Caco-2 (cell line): ENCODE measurements at regions not wholly inside any gene's neighbourhood (a gene's known extent, or its start where the extent isn't known, plus 50 kb on each side); places are given as distances from the start of the nearest gene placed in this dataset.

Experiments used
- BruUV-seq: library from RNA; stranded (reverse); fragments of 400-500 nt; replicated peaks from 2 replicates; lab custom pipeline; 2021; lab: Mats Ljungman, UMichigan
- CTCF ChIA-PET: fragments of 300-600 bp; sonication (Branson Sonifier 250); formaldehyde crosslinking; loops from one replicate; lab custom pipeline; 2022; ENCODE audit warnings: antibody characterized with exemption; lab: Charles Lee
- POLR2A ChIA-PET: fragments of 300-600 bp; sonication (Branson Sonifier 250); formaldehyde crosslinking; loops from one replicate; lab custom pipeline; 2022; ENCODE audit warnings: antibody characterized with exemption; lab: Charles Lee
- DNase-seq, 2 experiments: peaks; one replicate each; pipeline versions ENCODE4 v3.0.0 to v3.0.0-alpha.2; 2020 to 2022
- H3K27me3 ChIP-seq: replicated peaks from 2 replicates; pipeline ENCODE4 v1.6.0; 2011; ENCODE audit warnings: low read length; ENCODE audit not compliant: control insufficient read depth, insufficient read depth
- H3K36me3 ChIP-seq: 2 replicates; pipeline ENCODE4 v1.5.1; 2011; ENCODE audit warnings: low read length; ENCODE audit not compliant: control insufficient read depth, insufficient read depth
- H3K4me1 ChIP-seq: fragments of 250-450 bp; sonication (Bioruptor Pico); 2 replicates; pipeline ENCODE4 v1.5.1; 2020; ENCODE audit warnings: mild to moderate bottlenecking
- H3K4me3 ChIP-seq: 2 replicates; pipeline ENCODE4 v1.5.1; 2011; ENCODE audit warnings: low read depth, mild to moderate bottlenecking, control low read depth, low read length
- H3K9me3 ChIP-seq: fragments of 250-450 bp; sonication (Bioruptor Pico); 2 replicates; pipeline ENCODE4 v1.5.1; 2020; ENCODE audit warnings: mild to moderate bottlenecking, moderate library complexity
- H3K27ac Mint-ChIP-seq: one replicate; pipeline ENCODE4 v1.8.0; 2022; ENCODE audit warnings: mixed read lengths; ENCODE audit not compliant: unreplicated experiment
- H3K27me3 Mint-ChIP-seq: one replicate; pipeline ENCODE4 v1.8.0; 2022; ENCODE audit warnings: mixed read lengths; ENCODE audit not compliant: insufficient read depth, unreplicated experiment
- H3K36me3 Mint-ChIP-seq: one replicate; pipeline ENCODE4 v1.8.0; 2022; ENCODE audit warnings: mild to moderate bottlenecking, mixed read lengths; ENCODE audit not compliant: insufficient read depth, unreplicated experiment
- H3K4me1 Mint-ChIP-seq: one replicate; pipeline ENCODE4 v1.8.0; 2022; ENCODE audit warnings: low read depth, mixed read lengths; ENCODE audit not compliant: unreplicated experiment
- H3K4me3 Mint-ChIP-seq: one replicate; pipeline ENCODE4 v1.8.0; 2022; ENCODE audit warnings: mild to moderate bottlenecking, moderate library complexity, mixed read lengths; ENCODE audit not compliant: unreplicated experiment
- H3K9me3 Mint-ChIP-seq: one replicate; pipeline ENCODE4 v1.8.0; 2022; ENCODE audit warnings: mixed read lengths; ENCODE audit not compliant: unreplicated experiment
- CTCF ChIP-seq, 2 experiments: fragments of 200-600 bp in 1 of 2; IDR thresholded peaks; 1 replicate in 1 of 2; 2 replicates in 1 of 2; pipeline versions ENCODE4 v1.5.1 to v1.8.0; 2011 to 2022; ENCODE audit warnings: antibody characterized with exemption in 1 of 2, control low read depth in 1 of 2, inconsistent platforms in 1 of 2, low read depth in 1 of 2, low read length in 1 of 2, mild to moderate bottlenecking in 1 of 2, moderate library complexity in 1 of 2; ENCODE audit not compliant: insufficient read depth in 1 of 2, severe bottlenecking in 1 of 2, unreplicated experiment in 1 of 2
- intact Hi-C: fragments of 100-400 bp; cut with micrococcal nuclease; formaldehyde crosslinking; loops from one replicate; pipeline ENCODE4 v1.10.0; 2022; ENCODE audit not compliant: unreplicated experiment

- Histone ChIP-seq H3K4me1 (no peaks in the 10 kb centered on the region), H3K27me3 (no peaks in the 10 kb centered on the region), H3K9me3 (no peaks in the 10 kb centered on the region), H3K36me3 (no peaks in the 10 kb centered on the region), H3K4me3 (no peak overlapping the region)
- H3K27me3 Mint-ChIP-seq: no peaks in the 10 kb centered on the region
- TF ChIP-seq CTCF (IDR thresholded peaks at IDR 0.05; ENCODE audit: insufficient read depth in 1 of 2, low read depth in 1 of 2, low read length in 1 of 2, severe bottlenecking in 1 of 2, unreplicated experiment in 1 of 2): no peak
- ChIA-PET POLR2A (no interaction called here), CTCF (no interaction called here)
- no TSS peak for BruUV-seq
- H3K4me1 Mint-ChIP-seq: no peaks in the 10 kb centered on the region
- intact Hi-C loops: no loop called here
- H3K9me3 Mint-ChIP-seq: no peaks in the 10 kb centered on the region
- no peaks in the 10 kb centered on the region for H3K36me3 Mint-ChIP-seq
- no peak overlapping the region for H3K4me3 Mint-ChIP-seq
- no peak for DNase-seq
- H3K27ac Mint-ChIP-seq: no peak overlapping the region
Measured at GRCh38 chr9:78678877-78679276, 382.0 kb downstream of the PSAT1 start.

- intact Hi-C loops: no loop called here
- H3K27ac Mint-ChIP-seq: no peak overlapping the region
- no peak for DNase-seq
- H3K4me3 Mint-ChIP-seq: no peak overlapping the region
- Histone ChIP-seq H3K36me3 (no peaks in the 10 kb centered on the region), H3K9me3 (no peaks in the 10 kb centered on the region), H3K27me3 (no peaks in the 10 kb centered on the region), H3K4me1 (no peaks in the 10 kb centered on the region), H3K4me3 (no peak overlapping the region)
- POLR2A ChIA-PET: no interaction called here
- H3K4me1 Mint-ChIP-seq: no peaks in the 10 kb centered on the region
- H3K36me3 Mint-ChIP-seq: no peaks in the 10 kb centered on the region
- no peak for TF ChIP-seq CTCF (IDR thresholded peaks at IDR 0.05; ENCODE audit: insufficient read depth in 1 of 2, low read depth in 1 of 2, low read length in 1 of 2, severe bottlenecking in 1 of 2, unreplicated experiment in 1 of 2)
- CTCF ChIA-PET: no interaction called here
- no TSS peak for BruUV-seq
- no peaks in the 10 kb centered on the region for H3K9me3 Mint-ChIP-seq
- no peaks in the 10 kb centered on the region for H3K27me3 Mint-ChIP-seq
Measured at GRCh38 chr9:78680196-78680595, 383.3 kb downstream of the PSAT1 start.

GRCh38 chr9:78682216-78682615, 385.3 kb downstream of the PSAT1 start:
- H3K4me1 Mint-ChIP-seq: no peaks in the 10 kb centered on the region
- Histone ChIP-seq H3K4me1 (no peaks in the 10 kb centered on the region), H3K9me3 (no peaks in the 10 kb centered on the region), H3K4me3 (no peak overlapping the region), H3K36me3 (no peaks in the 10 kb centered on the region), H3K27me3 (no peaks in the 10 kb centered on the region)
- CTCF ChIA-PET: no interaction called here
- no peak for DNase-seq
- intact Hi-C loops: no loop called here
- H3K27me3 Mint-ChIP-seq: no peaks in the 10 kb centered on the region
- BruUV-seq: no TSS peak
- no peak for TF ChIP-seq CTCF (IDR thresholded peaks at IDR 0.05; ENCODE audit: insufficient read depth in 1 of 2, low read depth in 1 of 2, low read length in 1 of 2, severe bottlenecking in 1 of 2, unreplicated experiment in 1 of 2)
- POLR2A ChIA-PET: no interaction called here
- no peak overlapping the region for H3K27ac Mint-ChIP-seq
- H3K4me3 Mint-ChIP-seq: no peak overlapping the region
- no peaks in the 10 kb centered on the region for H3K9me3 Mint-ChIP-seq
- H3K36me3 Mint-ChIP-seq: no peaks in the 10 kb centered on the region
